Activated naive CD8-positive, alpha-beta T cell treated with anti-CD3 and anti-CD28 coated beads for 36 hours (primary cell): ENCODE measurements at regions not wholly inside any gene's neighbourhood (a gene's known extent, or its start where the extent isn't known, plus 50 kb on each side); places are given as distances from the start of the nearest gene placed in this dataset.
A peak's percentile ranks its signal among the peaks of the same experiment; 100 is the strongest.

Experiments
- DNase-seq: peaks from one replicate; pipeline ENCODE4 v3.0.0; 2021
- H3K27ac Mint-ChIP-seq: one replicate; pipeline ENCODE4 v1.8.0; 2022; ENCODE audit warnings: mild to moderate bottlenecking, moderate library complexity, mixed read lengths
- H3K27me3 Mint-ChIP-seq: one replicate; pipeline ENCODE4 v1.8.0; 2022; ENCODE audit warnings: mild to moderate bottlenecking, mixed read lengths
- H3K36me3 Mint-ChIP-seq: one replicate; pipeline ENCODE4 v1.8.0; 2021; ENCODE audit warnings: mild to moderate bottlenecking, mixed read lengths
- H3K4me1 Mint-ChIP-seq: one replicate; pipeline ENCODE4 v1.8.0; 2021; ENCODE audit warnings: mixed read lengths
- H3K4me3 Mint-ChIP-seq: one replicate; pipeline ENCODE4 v1.8.0; 2022; ENCODE audit warnings: mild to moderate bottlenecking, moderate library complexity, mixed read lengths
- H3K9me3 Mint-ChIP-seq: one replicate; pipeline ENCODE4 v1.8.0; 2022; ENCODE audit warnings: mixed read lengths

DNA sequence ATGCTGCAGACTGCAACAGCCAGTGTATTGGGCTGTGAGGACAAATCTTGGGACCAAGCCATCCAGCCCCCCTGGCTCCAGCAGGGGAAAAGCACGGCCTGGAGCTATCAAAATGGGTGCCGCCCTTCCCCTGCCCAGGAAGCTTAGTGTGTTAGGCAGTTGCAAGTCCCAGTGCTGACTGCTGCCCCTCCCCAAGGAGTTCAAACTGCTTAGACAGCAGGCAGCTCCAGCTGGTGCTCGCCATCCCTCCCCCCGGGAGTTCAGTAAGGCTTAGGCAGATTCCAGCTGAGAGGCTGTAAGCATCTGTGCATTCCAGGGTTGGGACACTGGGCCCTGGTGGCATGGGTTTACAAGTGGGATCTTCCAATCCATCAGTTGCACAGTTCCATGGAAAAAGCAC, 579.6 kb upstream of the NR5A2 start:
- DNase-seq = no peak
- Mint-ChIP-seq H3K4me3 (no peak overlapping the region), H3K36me3 (no peaks in the 10 kb centered on the region), H3K27ac (no peak overlapping the region), H3K4me1 (no peaks in the 10 kb centered on the region), H3K9me3 (peaks cover 6% of the 10 kb centered on the region), H3K27me3 (peaks cover 12% of the 10 kb centered on the region)

DNA sequence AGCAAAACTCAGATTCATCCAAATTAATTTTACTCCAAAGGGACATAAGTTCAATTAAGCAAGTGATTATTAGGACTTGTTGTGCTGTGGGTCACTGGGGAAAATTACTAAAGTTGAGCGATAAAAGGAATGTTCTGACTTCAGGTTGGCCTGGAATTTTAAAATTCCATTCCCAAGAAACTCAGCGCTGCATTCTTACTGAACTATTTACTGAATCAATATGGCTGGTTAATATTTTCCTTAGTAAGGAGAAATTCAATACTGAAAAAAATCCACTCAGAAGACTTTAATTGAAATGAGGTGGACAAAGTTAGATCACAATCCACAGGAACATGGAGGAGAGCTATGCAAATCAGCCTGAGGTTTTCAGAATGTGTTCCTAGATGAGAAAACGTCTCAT, 578.9 kb upstream of the NR5A2 start:
- Mint-ChIP-seq H3K36me3 (no peaks in the 10 kb centered on the region), H3K4me1 (no peaks in the 10 kb centered on the region), H3K27ac (no peak overlapping the region), H3K4me3 (no peak overlapping the region), H3K27me3 (peaks cover 12% of the 10 kb centered on the region), H3K9me3 (peaks cover 3% of the 10 kb centered on the region)
- no peak for DNase-seq

DNA sequence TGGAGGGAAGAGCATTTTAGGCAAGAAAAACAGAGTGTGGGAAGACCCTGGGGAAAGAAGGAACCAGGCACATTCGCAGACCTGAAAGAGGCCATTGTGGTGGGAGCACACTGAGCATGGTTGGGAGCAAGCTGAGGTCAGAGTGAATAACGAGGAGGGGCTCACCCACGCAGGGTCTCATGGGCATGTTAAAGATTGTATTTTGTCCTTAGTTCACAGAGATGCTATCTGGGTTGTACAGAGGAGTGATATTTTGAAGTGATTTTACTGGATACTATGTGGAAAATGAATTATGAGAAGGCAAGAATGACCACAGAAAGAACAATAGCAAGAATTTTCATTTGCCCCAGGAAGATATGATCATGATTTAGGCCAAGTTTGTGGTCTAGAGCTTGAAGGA, 578.3 kb upstream of the NR5A2 start:
- Mint-ChIP-seq H3K4me1 (no peaks in the 10 kb centered on the region), H3K4me3 (no peak overlapping the region), H3K36me3 (no peaks in the 10 kb centered on the region), H3K9me3 (peaks cover 3% of the 10 kb centered on the region), H3K27me3 (peaks cover 12% of the 10 kb centered on the region), H3K27ac (no peak overlapping the region)
- no peak for DNase-seq

DNA sequence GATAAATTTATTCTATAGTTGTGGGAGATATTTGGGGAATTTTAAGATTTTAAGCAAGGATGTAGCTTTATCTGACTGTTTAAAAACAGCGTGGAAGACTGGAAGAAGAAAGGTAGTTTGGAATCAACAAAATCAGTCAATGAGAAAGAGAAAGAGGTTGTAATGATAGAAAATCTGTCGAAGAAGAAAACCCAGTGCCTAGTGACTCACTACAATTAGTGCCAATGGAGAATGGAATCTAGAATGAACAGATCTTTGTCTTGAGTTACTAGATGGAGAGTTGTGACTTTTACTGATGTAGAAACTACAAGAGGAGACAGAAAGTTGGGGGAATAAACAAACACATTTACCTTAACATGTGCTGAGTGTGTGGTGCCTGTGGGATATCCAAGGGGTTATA, 577.8 kb upstream of the NR5A2 start:
- peaks cover 10% of the 10 kb centered on the region for H3K27me3 Mint-ChIP-seq
- H3K27ac Mint-ChIP-seq = no peak overlapping the region
- H3K4me1 Mint-ChIP-seq = no peaks in the 10 kb centered on the region

DNA sequence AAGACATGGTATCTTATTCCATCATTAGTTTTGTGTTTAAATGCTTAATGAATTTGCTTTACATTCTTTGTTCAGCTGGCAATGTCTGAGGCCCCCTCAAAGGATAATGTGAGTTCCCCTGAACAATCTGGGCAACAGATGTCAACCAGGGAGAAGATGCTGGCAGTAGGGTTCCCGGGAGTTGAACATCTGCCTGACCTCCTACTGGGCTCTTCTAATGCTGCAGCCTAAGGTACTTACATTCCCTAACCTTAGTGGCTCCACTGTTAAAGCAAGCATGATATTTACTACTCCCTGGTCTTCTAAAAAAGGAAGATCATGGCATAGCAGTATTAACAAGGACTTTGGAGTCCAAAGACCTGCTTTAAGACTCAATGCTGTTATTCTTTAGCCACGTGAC, 574.9 kb upstream of the NR5A2 start:
- Mint-ChIP-seq H3K9me3 (no peaks in the 10 kb centered on the region), H3K27me3 (peaks cover 4% of the 10 kb centered on the region), H3K4me1 (no peaks in the 10 kb centered on the region), H3K27ac (no peak overlapping the region), H3K36me3 (no peaks in the 10 kb centered on the region), H3K4me3 (no peak overlapping the region)
- no peak for DNase-seq

More for the DNA sequence above, 577.8 kb upstream of the NR5A2 start:
- no peaks in the 10 kb centered on the region for H3K36me3 Mint-ChIP-seq
- DNase-seq = no peak
- no peak overlapping the region for H3K4me3 Mint-ChIP-seq
- peaks cover 3% of the 10 kb centered on the region for H3K9me3 Mint-ChIP-seq

DNA sequence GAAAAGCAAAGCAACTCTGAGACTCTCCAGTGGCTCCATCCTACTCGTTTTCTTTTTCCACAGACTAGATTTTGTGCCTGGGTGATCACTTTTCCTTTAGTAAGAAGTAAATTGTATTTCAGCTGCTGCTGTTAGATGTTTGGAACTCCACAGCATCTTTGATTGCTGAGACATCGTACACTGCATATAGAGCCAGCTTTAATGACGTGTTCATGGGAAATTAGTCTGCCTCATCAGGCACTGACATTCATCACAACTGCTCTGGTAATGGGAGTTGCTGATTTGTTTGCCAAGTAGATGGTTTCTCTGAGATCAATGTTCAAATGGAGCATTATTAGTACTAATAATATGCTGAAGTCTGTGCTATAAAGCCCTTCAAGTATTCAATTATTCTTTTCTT, 573.8 kb upstream of the NR5A2 start:
- H3K27ac Mint-ChIP-seq = no peak overlapping the region
- no peak overlapping the region for H3K4me3 Mint-ChIP-seq

DNA sequence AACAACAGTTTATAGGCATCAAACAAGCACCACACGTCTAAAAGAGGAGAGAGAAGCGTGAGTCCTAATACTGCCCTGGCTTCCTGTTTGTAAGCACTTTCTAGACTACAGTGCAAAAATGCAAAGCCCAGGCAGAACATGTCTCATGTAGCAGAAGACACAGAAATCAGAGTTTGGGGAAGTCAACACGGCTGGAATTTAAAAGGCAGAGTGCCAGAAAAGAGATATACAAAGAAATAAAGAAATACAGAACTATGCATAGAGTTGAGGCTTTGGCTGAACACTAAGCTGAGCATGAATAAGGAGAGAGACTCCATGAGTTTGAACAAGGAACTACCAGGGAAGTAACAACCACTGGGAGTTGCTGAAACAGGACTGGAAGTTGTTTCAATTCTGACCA, 566.6 kb upstream of the NR5A2 start:
- Mint-ChIP-seq H3K4me1 (no peaks in the 10 kb centered on the region), H3K27me3 (no peaks in the 10 kb centered on the region), H3K27ac (no peak overlapping the region), H3K9me3 (peaks cover 9% of the 10 kb centered on the region), H3K4me3 (no peak overlapping the region), H3K36me3 (peaks cover 2% of the 10 kb centered on the region)
- no peak for DNase-seq

More for the DNA sequence above, 573.8 kb upstream of the NR5A2 start:
- no peak for DNase-seq
- no peaks in the 10 kb centered on the region for H3K4me1 Mint-ChIP-seq
- H3K9me3 Mint-ChIP-seq = no peaks in the 10 kb centered on the region
- peaks cover 4% of the 10 kb centered on the region for H3K27me3 Mint-ChIP-seq
- H3K36me3 Mint-ChIP-seq = no peaks in the 10 kb centered on the region

DNA sequence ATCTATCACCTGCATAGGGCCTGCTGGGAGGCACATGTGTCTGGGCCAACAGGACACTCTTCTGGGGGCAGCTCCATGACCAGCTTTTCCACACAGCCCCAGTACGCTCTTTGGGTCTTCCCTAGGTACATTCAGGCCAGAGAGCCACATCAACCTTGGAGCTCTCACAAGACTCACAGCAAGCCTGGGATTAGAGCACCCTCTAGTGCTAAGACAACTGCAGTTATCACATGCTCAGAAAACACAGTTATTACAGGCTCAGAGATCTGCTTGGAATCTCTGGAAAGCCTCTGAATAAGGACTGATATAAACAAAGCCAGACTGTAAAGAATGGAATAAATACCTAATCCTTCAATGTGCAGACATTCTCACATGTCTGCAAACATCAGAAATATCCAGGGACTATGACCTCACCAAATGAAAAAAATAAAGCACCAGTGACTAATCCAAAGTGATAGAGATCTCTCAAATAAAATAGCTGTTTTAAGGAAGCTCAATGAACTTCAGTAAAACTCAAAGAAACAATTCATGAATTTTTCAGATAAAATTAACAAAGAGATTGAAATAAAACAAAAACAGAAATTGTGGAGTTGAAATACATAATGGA, 563.9 kb upstream of the NR5A2 start:
- Mint-ChIP-seq H3K4me3 (no peak overlapping the region), H3K4me1 (no peaks in the 10 kb centered on the region), H3K27ac (no peak overlapping the region), H3K27me3 (no peaks in the 10 kb centered on the region), H3K36me3 (peaks cover 2% of the 10 kb centered on the region), H3K9me3 (peaks cover 9% of the 10 kb centered on the region)
- peak; percentile 7 for DNase-seq

DNA sequence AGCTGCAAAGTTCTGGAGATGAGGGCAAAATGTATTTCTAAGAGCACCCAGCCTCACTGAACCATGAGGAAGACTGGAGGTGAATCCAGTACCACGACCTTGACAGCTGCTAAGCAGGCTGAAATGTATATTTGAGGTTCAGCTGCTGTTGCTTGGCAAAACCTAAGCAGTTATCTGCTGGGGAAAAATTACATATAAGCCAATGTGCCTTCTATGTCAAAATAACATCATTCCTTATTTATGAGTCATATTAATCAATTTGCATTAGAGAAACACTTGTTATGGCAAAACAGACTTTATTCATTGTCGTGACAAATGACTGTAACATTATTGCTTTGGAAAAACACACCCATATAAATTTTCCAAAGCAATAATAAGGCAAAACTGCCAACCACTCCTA, 560.5 kb upstream of the NR5A2 start:
- Mint-ChIP-seq H3K4me3 (no peak overlapping the region), H3K36me3 (peaks cover 2% of the 10 kb centered on the region), H3K9me3 (peaks cover 9% of the 10 kb centered on the region), H3K27ac (no peak overlapping the region), H3K27me3 (no peaks in the 10 kb centered on the region), H3K4me1 (no peaks in the 10 kb centered on the region)
- DNase-seq = no peak

DNA sequence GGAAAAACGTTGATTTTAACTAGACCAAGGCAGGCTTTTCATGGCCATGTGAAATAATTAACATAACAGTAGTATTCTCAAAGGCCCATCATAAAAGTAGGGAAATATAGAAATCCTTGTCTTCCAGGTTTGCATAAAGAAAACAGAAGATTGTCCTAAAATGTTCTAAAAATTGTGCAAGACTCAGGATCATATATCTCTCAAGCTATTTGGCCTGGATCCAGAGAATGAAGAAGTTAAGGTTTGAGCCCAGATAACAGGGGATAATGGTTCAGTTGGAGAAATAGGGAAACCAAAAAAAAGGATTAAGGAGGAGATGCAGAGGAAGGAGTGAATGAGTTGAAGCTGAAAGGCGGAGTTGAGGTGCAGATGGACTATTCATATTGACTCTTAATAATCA, 555.5 kb upstream of the NR5A2 start:
- DNase-seq = no peak
- H3K4me3 Mint-ChIP-seq = no peak overlapping the region
- peaks cover 4% of the 10 kb centered on the region for H3K27me3 Mint-ChIP-seq
- no peaks in the 10 kb centered on the region for H3K4me1 Mint-ChIP-seq
- H3K9me3 Mint-ChIP-seq = no peaks in the 10 kb centered on the region
- H3K36me3 Mint-ChIP-seq = no peaks in the 10 kb centered on the region
- H3K27ac Mint-ChIP-seq = no peak overlapping the region

DNA sequence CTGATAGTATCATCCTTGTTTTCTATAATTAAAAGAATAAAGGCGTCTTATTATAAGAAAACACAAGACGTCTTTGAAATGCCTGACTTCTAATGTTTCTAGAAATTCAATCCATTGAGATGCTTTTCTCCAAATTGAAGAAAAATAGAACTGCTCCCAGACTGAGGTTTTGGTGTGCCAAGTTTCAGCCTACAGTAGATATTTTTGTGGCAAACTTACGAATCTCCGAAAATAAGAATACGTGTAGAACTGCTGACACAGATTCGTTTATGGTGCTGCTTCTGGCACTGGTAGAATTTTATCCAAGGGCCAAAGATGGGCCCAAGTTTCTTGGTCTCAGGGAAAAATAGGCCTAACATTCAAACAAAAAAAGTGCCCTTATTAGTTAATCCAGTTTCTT, 554.5 kb upstream of the NR5A2 start:
- Mint-ChIP-seq H3K27ac (no peak overlapping the region), H3K4me1 (no peaks in the 10 kb centered on the region), H3K9me3 (no peaks in the 10 kb centered on the region), H3K36me3 (no peaks in the 10 kb centered on the region), H3K27me3 (peaks cover 4% of the 10 kb centered on the region), H3K4me3 (no peak overlapping the region)
- DNase-seq = no peak

DNA sequence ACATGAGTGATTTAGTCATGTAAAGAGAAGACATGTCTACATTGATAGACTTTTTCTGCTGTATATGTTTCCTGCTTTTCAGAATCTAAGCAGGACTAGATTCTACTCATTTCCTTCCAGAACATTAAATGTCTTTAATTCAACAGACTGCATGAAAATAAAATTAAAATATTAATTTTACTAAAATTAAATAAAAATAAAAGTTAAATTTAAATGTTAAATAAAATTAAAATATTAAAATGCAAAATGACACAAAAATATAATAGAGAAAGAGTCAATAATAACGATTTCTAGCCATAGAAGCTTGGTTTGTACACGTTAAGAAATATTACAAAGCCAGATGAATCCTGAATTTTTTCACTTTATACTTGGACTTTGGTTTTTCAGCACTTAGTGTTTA, 552.8 kb upstream of the NR5A2 start:
- no peak for DNase-seq
- Mint-ChIP-seq H3K4me1 (no peaks in the 10 kb centered on the region), H3K27ac (no peak overlapping the region), H3K9me3 (no peaks in the 10 kb centered on the region), H3K4me3 (no peak overlapping the region), H3K27me3 (peaks cover 4% of the 10 kb centered on the region), H3K36me3 (no peaks in the 10 kb centered on the region)

DNA sequence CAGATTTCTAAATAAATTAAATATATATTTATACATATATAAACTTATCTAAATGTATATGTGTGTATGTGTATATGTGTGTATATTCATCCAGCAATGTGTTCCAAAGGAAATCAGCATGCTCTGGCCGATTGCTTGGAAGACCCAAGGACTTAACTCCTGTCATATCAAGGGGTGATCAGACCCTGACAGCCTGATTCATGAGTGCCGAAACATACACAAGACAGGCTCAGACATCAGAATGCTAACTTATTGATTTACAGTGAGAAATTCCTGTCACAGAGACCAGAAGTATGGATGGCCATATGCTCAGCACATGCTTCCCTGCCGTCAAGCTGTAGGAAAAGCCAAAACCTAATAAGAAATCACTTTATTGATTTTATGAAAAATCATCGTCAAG, 545.1 kb upstream of the NR5A2 start:
- no peak for DNase-seq
- no peak overlapping the region for H3K27ac Mint-ChIP-seq
- H3K4me3 Mint-ChIP-seq = no peak overlapping the region
- H3K27me3 Mint-ChIP-seq = no peaks in the 10 kb centered on the region
- H3K36me3 Mint-ChIP-seq = no peaks in the 10 kb centered on the region
- H3K4me1 Mint-ChIP-seq = no peaks in the 10 kb centered on the region
- H3K9me3 Mint-ChIP-seq = no peaks in the 10 kb centered on the region

DNA sequence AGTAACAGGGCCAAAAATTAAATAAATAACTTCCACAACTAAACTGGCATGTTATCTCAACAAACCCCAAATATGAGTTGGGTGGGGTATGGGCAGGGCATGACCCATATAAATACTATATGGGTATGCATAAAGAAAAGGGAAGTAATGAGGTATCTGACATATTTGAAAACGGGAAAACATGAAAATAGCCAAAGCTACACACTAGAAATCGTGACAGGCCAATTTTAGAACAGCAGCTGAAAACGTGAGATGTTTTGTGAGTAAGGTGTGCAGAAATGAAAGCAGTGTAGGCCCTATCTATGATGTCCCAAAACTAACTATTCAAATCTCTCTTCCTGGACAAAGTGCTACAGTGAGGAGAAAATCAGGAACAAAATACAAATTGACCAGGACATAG, 537.9 kb upstream of the NR5A2 start:
- Mint-ChIP-seq H3K4me1 (no peaks in the 10 kb centered on the region), H3K36me3 (no peaks in the 10 kb centered on the region), H3K9me3 (peaks cover 8% of the 10 kb centered on the region), H3K27ac (no peak overlapping the region), H3K4me3 (no peak overlapping the region), H3K27me3 (no peaks in the 10 kb centered on the region)
- no peak for DNase-seq

DNA sequence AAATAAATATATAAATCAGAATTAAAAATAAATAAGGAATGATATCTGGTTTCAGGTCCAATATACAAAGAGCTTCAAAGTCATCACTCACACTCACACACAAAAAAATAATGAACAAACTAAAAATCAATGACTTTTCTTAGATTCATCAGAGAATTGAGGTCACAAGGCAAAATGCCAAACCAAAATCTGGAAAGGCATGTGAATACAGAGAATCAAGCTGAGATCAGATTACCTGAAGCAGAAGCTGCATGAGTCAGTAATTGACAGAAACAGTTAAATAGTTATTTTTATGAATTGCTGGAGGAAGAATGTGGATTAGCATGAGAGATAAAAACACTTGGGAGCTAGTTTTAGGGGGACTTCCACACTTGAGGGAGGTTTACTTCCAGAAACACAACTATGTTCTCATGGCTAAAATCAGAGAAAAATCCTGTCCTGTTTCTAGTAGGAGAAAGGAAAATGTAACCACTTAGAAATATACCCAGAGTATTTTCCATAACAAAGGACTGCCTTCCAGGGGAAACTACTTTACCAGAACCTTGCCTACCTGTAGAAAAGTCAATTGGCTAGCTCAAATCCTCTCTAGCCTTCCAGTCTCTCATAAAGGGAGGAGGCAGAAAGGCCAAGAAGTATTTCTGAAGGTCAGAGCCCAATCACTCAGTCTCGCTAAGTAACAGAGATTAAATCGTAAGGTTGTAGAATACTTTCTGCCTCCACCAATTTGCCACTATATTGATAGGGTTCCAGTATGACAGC, 536.6 kb upstream of the NR5A2 start:
- H3K9me3 Mint-ChIP-seq = peaks cover 16% of the 10 kb centered on the region
- H3K4me3 Mint-ChIP-seq = no peak overlapping the region
- DNase-seq = no peak
- peaks cover 3% of the 10 kb centered on the region for H3K36me3 Mint-ChIP-seq
- H3K27ac Mint-ChIP-seq = no peak overlapping the region
- no peaks in the 10 kb centered on the region for H3K27me3 Mint-ChIP-seq
- no peaks in the 10 kb centered on the region for H3K4me1 Mint-ChIP-seq

DNA sequence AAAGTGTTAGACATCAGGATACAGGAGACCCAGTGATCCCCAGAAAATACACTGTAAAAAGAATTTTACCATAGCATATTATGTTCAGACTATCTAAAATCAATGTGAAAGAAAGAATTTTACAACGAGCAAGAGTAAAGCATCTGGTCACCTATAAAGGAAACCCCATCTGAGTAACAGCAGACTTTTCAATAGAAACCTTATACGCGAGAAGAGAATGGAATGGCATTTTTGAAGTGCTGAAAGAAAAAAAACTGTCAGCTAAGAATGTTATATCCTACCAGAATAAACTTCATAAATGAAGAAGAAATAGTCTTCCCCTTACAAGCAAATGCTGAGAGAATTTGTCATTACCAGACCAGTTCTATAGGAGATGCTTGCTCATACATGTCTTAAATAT, 532.1 kb upstream of the NR5A2 start:
- Mint-ChIP-seq H3K4me3 (no peak overlapping the region), H3K27me3 (no peaks in the 10 kb centered on the region), H3K36me3 (peaks cover 3% of the 10 kb centered on the region), H3K9me3 (peaks cover 18% of the 10 kb centered on the region), H3K27ac (no peak overlapping the region), H3K4me1 (no peaks in the 10 kb centered on the region)
- DNase-seq = no peak
